SK-N-SH (cell line): ENCODE measurements at regions not wholly inside any gene's neighbourhood (a gene's known extent, or its start where the extent isn't known, plus 50 kb on each side); places are given as distances from the start of the nearest gene placed in this dataset.

ENCODE experiments used
- CTCF ChIA-PET: fragments of 300-600, 350-600 bp; formaldehyde crosslinking; extraction: SDS; loops from one replicate; lab custom pipeline; 2021; lab: Yijun Ruan, JAX
- POLR2A ChIA-PET: fragments of 350-600 bp; sonication (Branson Sonifier 250); formaldehyde crosslinking; extraction: SDS; loops from one replicate; lab custom pipeline; 2020; ENCODE audit warnings: antibody characterized with exemption, inconsistent platforms; lab: Yijun Ruan, JAX
- DNase-seq: peaks from one replicate; pipeline ENCODE4 v3.0.0; 2012
- H2AFZ ChIP-seq: fragments of 200-600 bp; sonication (generic); 2 replicates; pipeline ENCODE4 v1.8.1; 2016; ENCODE audit warnings: antibody characterized with exemption, mild to moderate bottlenecking, low read depth
- H3F3A ChIP-seq: fragments of 200-600 bp; sonication (generic); replicated peaks from 2 replicates; pipeline ENCODE3; 2016; ENCODE audit warnings: antibody characterized with exemption, mild to moderate bottlenecking; ENCODE audit not compliant: insufficient read depth
- H3K27ac ChIP-seq, 2 experiments: fragments of 200-500 bp in 1 of 2; fragments of 200-600 bp in 1 of 2; sonication (Bioruptor generic) in 1 of 2; sonication (generic), shearing (Covaris generic) in 1 of 2; 2 replicates each; pipeline versions ENCODE4 v1.5.1 to v1.6.1; 2014 to 2016; ENCODE audit warnings: low read depth in 2 of 2, inconsistent platforms in 1 of 2, low read length in 1 of 2, mild to moderate bottlenecking in 1 of 2, mixed read lengths in 1 of 2
- H3K27me3 ChIP-seq: fragments of 200-600 bp; sonication (generic), shearing (Covaris generic); 2 replicates; pipeline ENCODE4 v1.6.1; 2016; ENCODE audit warnings: mixed run types; ENCODE audit not compliant: insufficient read depth
- H3K36me3 ChIP-seq, 2 experiments: fragments of 200-500 bp in 1 of 2; fragments of 200-600 bp in 1 of 2; sonication (Bioruptor generic) in 1 of 2; sonication (generic) in 1 of 2; replicated peaks in 1 of 2; 2 replicates each; pipeline versions ENCODE3 to v1.5.1; 2014 to 2016; ENCODE audit warnings: low read length in 1 of 2, mild to moderate bottlenecking in 1 of 2; ENCODE audit not compliant: insufficient read depth in 2 of 2, control insufficient read depth in 1 of 2
- H3K4me1 ChIP-seq, 2 experiments: fragments of 200-500 bp in 1 of 2; fragments of 200-600 bp in 1 of 2; sonication (Bioruptor generic) in 1 of 2; sonication (generic), shearing (Covaris generic) in 1 of 2; 2 replicates each; pipeline versions ENCODE4 v1.5.1 to v1.6.1; 2014 to 2016; ENCODE audit warnings: low read depth in 1 of 2, low read length in 1 of 2, mixed run types in 1 of 2; ENCODE audit not compliant: insufficient read depth in 2 of 2, control insufficient read depth in 1 of 2
- H3K4me2 ChIP-seq: fragments of 200-600 bp; sonication (generic), shearing (Covaris generic); 2 replicates; pipeline ENCODE4 v1.6.1; 2017; ENCODE audit warnings: mixed run types
- H3K4me3 ChIP-seq, 2 experiments: fragments of 200-500 bp in 1 of 2; fragments of 200-600 bp in 1 of 2; sonication (Bioruptor generic) in 1 of 2; sonication (generic), shearing (Covaris generic) in 1 of 2; 2 replicates each; pipeline versions ENCODE4 v1.5.1 to v1.8.1; 2014 to 2016; ENCODE audit warnings: low read depth in 2 of 2, inconsistent platforms in 1 of 2, low read length in 1 of 2, mild to moderate bottlenecking in 1 of 2, mixed read lengths in 1 of 2, moderate library complexity in 1 of 2
- H3K79me2 ChIP-seq: fragments of 200-600 bp; sonication (generic); 2 replicates; pipeline ENCODE4 v1.8.1; 2017; ENCODE audit warnings: mild to moderate bottlenecking; ENCODE audit not compliant: insufficient read depth
- H3K9ac ChIP-seq: fragments of 200-600 bp; sonication (generic); 2 replicates; pipeline ENCODE4 v1.6.1; 2017; ENCODE audit warnings: mixed run types
- H3K9me2 ChIP-seq: fragments of 200-600 bp; sonication (generic); 2 replicates; pipeline ENCODE4 v1.6.1; 2017; ENCODE audit warnings: mixed run types
- H3K9me3 ChIP-seq: fragments of 200-600 bp; sonication (generic); 2 replicates; pipeline ENCODE4 v1.6.1; 2017; ENCODE audit warnings: mixed run types, mild to moderate bottlenecking, moderate library complexity
- H4K20me1 ChIP-seq: fragments of 200-600 bp; sonication (generic); 2 replicates; pipeline ENCODE4 v1.6.1; 2017; ENCODE audit warnings: mild to moderate bottlenecking, mixed run types; ENCODE audit not compliant: insufficient read depth
- GATA2 ChIP-seq: sonication (generic); formaldehyde crosslinking; IDR thresholded peaks from 2 replicates; pipeline ENCODE4 v1.5.0; 2020; ENCODE audit warnings: mild to moderate bottlenecking, missing genetic modification reagents
- RXRA ChIP-seq: IDR thresholded peaks from 2 replicates; pipeline ENCODE4 v1.4.0; 2012; ENCODE audit warnings: low read depth, mild to moderate bottlenecking, borderline replicate concordance
- WGBS: methylation state at CpG from one replicate; pipeline ENCODE4 v1.1.6; 2017; ENCODE audit warnings: low lambda C conversion rate; 5-methylcytosine and 5-hydroxymethylcytosine counted together
- TF ChIP-seq, protein P1 (sequence below): IDR thresholded peaks from 2 replicates; pipeline ENCODE4 v1.6.1; 2012; ENCODE audit warnings: mild to moderate bottlenecking, low read depth, low read length, moderate library complexity
- TF ChIP-seq, protein P2 (sequence below): fragments of 200-600 bp; sonication (generic); IDR thresholded peaks from 2 replicates; pipeline ENCODE4 v1.6.1; 2017; ENCODE audit warnings: antibody characterized with exemption, mild to moderate bottlenecking, moderate library complexity
- TF ChIP-seq, protein P3 (sequence below): fragments of 150-350 bp; IDR thresholded peaks from 2 replicates; pipeline ENCODE4 v1.6.1; 2017; ENCODE audit warnings: antibody characterized with exemption, low read length, low read depth, borderline replicate concordance
- TF ChIP-seq, protein P4 (sequence below): IDR thresholded peaks from 2 replicates; pipeline ENCODE4 v1.4.0; 2012; ENCODE audit warnings: low read depth, borderline replicate concordance
- TF ChIP-seq, protein P5 (sequence below): IDR thresholded peaks from 2 replicates; pipeline ENCODE4 v1.4.0; 2012; ENCODE audit warnings: low read depth

DNA sequence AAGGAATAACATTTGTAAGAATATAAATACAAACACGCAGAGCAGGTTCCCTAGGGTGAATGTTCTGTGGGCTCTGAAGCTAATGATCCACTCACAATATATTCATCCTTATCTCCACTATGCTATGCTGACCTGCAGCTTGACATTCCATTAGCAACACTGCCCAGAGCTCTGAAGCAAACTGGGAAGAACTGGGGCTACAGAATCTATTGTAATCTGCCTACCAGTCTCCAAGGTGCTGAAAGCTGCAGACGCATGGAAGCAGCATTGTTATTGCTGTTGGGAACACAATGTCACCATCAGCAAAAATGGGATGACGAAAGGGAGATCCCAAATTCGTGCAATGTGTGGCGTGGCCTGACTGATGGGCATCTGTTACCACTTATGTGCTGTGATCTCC, 316.7 kb upstream of the RORA start:
- TF ChIP-seq GATA2 (CRISPR knock-in tag), result no peak
- TF ChIP-seq, protein P1, sequence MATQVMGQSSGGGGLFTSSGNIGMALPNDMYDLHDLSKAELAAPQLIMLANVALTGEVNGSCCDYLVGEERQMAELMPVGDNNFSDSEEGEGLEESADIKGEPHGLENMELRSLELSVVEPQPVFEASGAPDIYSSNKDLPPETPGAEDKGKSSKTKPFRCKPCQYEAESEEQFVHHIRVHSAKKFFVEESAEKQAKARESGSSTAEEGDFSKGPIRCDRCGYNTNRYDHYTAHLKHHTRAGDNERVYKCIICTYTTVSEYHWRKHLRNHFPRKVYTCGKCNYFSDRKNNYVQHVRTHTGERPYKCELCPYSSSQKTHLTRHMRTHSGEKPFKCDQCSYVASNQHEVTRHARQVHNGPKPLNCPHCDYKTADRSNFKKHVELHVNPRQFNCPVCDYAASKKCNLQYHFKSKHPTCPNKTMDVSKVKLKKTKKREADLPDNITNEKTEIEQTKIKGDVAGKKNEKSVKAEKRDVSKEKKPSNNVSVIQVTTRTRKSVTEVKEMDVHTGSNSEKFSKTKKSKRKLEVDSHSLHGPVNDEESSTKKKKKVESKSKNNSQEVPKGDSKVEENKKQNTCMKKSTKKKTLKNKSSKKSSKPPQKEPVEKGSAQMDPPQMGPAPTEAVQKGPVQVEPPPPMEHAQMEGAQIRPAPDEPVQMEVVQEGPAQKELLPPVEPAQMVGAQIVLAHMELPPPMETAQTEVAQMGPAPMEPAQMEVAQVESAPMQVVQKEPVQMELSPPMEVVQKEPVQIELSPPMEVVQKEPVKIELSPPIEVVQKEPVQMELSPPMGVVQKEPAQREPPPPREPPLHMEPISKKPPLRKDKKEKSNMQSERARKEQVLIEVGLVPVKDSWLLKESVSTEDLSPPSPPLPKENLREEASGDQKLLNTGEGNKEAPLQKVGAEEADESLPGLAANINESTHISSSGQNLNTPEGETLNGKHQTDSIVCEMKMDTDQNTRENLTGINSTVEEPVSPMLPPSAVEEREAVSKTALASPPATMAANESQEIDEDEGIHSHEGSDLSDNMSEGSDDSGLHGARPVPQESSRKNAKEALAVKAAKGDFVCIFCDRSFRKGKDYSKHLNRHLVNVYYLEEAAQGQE, result peak; percentile 77
- TF ChIP-seq, protein P2, sequence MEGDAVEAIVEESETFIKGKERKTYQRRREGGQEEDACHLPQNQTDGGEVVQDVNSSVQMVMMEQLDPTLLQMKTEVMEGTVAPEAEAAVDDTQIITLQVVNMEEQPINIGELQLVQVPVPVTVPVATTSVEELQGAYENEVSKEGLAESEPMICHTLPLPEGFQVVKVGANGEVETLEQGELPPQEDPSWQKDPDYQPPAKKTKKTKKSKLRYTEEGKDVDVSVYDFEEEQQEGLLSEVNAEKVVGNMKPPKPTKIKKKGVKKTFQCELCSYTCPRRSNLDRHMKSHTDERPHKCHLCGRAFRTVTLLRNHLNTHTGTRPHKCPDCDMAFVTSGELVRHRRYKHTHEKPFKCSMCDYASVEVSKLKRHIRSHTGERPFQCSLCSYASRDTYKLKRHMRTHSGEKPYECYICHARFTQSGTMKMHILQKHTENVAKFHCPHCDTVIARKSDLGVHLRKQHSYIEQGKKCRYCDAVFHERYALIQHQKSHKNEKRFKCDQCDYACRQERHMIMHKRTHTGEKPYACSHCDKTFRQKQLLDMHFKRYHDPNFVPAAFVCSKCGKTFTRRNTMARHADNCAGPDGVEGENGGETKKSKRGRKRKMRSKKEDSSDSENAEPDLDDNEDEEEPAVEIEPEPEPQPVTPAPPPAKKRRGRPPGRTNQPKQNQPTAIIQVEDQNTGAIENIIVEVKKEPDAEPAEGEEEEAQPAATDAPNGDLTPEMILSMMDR, result no peak
- TF ChIP-seq, all 33 proteins: peak for 1
- Histone ChIP-seq H3K9ac (no peak overlapping the region), H3K4me1 (peaks cover 0 to 2% of the 10 kb centered on the region in 2 experiments; a peak in 1 of 4 replicates), H3K9me2 (no peaks in the 10 kb centered on the region), H3K9me3 (no peaks in the 10 kb centered on the region), H3K36me3 (no peaks in the 10 kb centered on the region), H4K20me1 (no peaks in the 10 kb centered on the region), H3K4me2 (no peak overlapping the region), H3F3A (no peaks in the 10 kb centered on the region), H3K27ac (no peak overlapping the region), H3K4me3 (no peak overlapping the region), H2AFZ (no peak overlapping the region), H3K27me3 (no peaks in the 10 kb centered on the region), H3K79me2 (no peaks in the 10 kb centered on the region)
- POLR2A ChIA-PET, result no interaction called here
- no peak for DNase-seq
- WGBS, result 44% methylated on average over 5 of the region's 5 CpGs
- CTCF ChIA-PET, result interaction anchor here (1.3 kb wide), 1 partner anchor 316 kb away, joined by 3 read pairs; no protein-coding TSS in a partner anchor

DNA sequence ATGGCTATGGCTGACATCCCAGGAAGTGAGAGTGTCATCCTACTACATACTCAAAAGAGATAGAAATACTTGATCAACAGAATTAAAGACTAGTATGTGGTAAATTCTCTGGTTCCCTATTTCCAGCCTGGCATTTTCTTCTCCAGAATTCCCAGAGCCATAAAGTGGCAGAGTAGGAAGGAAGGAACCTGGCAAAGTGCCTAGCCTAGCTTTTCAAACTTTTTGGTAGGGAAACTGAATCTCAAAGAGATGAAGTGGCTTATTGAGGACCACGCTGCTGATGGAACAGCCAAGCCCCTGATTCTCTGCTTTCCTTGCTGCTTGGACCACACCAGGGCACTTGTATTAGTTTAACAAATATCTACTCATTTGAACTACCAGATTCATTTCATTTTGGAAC, 312.4 kb upstream of the RORA start:
- DNase-seq, result no peak
- no peak overlapping the region for H3K9ac ChIP-seq
- no peak overlapping the region for H3K4me3 ChIP-seq
- no peak overlapping the region for H2AFZ ChIP-seq
- no peaks in the 10 kb centered on the region for H3F3A ChIP-seq
- WGBS, result 58% methylated on average over 1 of the region's 1 CpG
- CTCF ChIA-PET, result no interaction called here
- no peaks in the 10 kb centered on the region for H3K79me2 ChIP-seq
- no peaks in the 10 kb centered on the region for H3K9me2 ChIP-seq
- no peak overlapping the region for H3K4me2 ChIP-seq
- H3K9me3 ChIP-seq, result no peaks in the 10 kb centered on the region
- no peaks in the 10 kb centered on the region for H4K20me1 ChIP-seq
- H3K27ac ChIP-seq, result no peak overlapping the region
- no peaks in the 10 kb centered on the region for H3K27me3 ChIP-seq
- H3K36me3 ChIP-seq, result no peaks in the 10 kb centered on the region
- POLR2A ChIA-PET, result no interaction called here
- no peak for TF ChIP-seq RXRA
- TF ChIP-seq, protein P3, sequence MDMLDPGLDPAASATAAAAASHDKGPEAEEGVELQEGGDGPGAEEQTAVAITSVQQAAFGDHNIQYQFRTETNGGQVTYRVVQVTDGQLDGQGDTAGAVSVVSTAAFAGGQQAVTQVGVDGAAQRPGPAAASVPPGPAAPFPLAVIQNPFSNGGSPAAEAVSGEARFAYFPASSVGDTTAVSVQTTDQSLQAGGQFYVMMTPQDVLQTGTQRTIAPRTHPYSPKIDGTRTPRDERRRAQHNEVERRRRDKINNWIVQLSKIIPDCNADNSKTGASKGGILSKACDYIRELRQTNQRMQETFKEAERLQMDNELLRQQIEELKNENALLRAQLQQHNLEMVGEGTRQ, result no peak
- TF ChIP-seq, protein P4, sequence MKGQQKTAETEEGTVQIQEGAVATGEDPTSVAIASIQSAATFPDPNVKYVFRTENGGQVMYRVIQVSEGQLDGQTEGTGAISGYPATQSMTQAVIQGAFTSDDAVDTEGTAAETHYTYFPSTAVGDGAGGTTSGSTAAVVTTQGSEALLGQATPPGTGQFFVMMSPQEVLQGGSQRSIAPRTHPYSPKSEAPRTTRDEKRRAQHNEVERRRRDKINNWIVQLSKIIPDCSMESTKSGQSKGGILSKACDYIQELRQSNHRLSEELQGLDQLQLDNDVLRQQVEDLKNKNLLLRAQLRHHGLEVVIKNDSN, result no peak
- TF ChIP-seq, protein P5, sequence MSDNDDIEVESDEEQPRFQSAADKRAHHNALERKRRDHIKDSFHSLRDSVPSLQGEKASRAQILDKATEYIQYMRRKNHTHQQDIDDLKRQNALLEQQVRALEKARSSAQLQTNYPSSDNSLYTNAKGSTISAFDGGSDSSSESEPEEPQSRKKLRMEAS, result no peak
- H3K4me1 ChIP-seq, result no peaks in the 10 kb centered on the region
